ENCODE measurements at regions not wholly inside any gene's neighbourhood (a gene's known extent, or its start where the extent isn't known, plus 50 kb on each side); places are given as distances from the start of the nearest gene placed in this dataset.
A peak's percentile ranks its signal among the peaks of the same experiment; 100 is the strongest.

DNA sequence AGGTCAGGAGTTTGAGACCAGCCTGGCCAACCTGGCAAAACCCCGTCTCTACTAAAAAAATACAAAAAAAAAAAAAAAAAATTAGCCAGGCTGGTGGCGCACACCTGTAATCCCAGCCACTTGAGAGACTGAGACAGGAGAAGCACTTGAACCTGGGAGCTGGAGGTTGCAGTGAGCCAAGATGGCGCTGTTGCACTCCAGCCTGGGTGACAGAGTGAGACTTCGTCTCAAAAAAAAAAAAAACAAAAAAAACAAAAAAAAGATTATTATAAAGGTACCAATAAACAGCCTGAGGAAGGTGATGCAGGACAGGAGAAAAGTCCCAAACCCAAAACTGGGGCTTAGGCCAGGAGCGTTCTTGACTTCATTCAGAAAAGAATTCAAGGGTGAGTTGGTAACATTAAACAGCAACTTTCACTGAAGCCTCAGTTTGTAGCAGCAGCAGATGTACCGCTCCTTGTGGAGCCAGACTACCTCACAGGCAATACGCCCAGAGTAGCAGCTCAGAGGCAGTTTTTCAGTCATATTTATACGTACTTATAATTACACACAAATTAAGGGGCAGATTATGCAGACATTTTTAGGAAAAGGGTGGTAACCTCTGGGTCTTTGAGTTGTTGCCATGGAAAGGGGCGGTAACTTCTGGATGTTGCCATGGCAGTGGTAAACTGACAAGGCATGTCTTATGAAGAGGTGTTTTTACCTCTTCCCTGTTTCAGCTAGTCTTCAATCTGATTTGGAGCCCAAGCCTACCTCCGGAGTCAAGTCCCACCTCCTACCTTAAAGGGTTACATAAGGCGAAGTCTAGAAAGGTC lies 1596.6 kb upstream of the CELF4 start (continued):
- TF ChIP-seq FOSL1 (IDR thresholded peaks at IDR 0.05; ENCODE audit: insufficient read depth, low read depth, low read length) (no peak), RAD21 (IDR thresholded peaks at IDR 0.05 in 1 of 2, conservative IDR thresholded peaks at IDR 0.05 in 1 of 2; ENCODE audit: low read depth in 2 of 2, low read length in 2 of 2) (peak; percentile 12 to 36; a peak in 2 of 4 replicates), CBX5 (IDR thresholded peaks at IDR 0.05; ENCODE audit: low read depth, low read length) (no peak), KDM1A (IDR thresholded peaks at IDR 0.05; ENCODE audit: borderline replicate concordance, low read length) (no peak), SP1 (IDR thresholded peaks at IDR 0.05; ENCODE audit: low read depth, low read length) (no peak)

Measured in H1 (cell line).